HG03135 (cell line): ENCODE measurements at regions not wholly inside any gene's neighbourhood (a gene's known extent, or its start where the extent isn't known, plus 50 kb on each side); places are given as distances from the start of the nearest gene placed in this dataset.
"Not testable (repeated sequence)": the region's sequence is repeated elsewhere in the genome, so short reads cannot be mapped to it uniquely, and the experiment has no call there.

Experiments used
- ATAC-seq: cut with Tn5 transposase; IDR thresholded peaks from one replicate; pipeline ENCODE4 v1.9.1; 2021; ENCODE audit warnings: mild to moderate bottlenecking, moderate library complexity; ENCODE audit not compliant: unreplicated experiment

GRCh38 chr20:30295396-30295795, 962.1 kb upstream of the DEFB115 start:
- not testable (repeated sequence) for ATAC-seq

- not testable (repeated sequence) for ATAC-seq
Observed at GRCh38 chr20:30295967-30296366, 961.5 kb upstream of the DEFB115 start.

GRCh38 chr20:30297878-30298595, 959.4 kb upstream of the DEFB115 start:
- not testable (repeated sequence) for ATAC-seq

- ATAC-seq = not testable (repeated sequence)
Observed at GRCh38 chr20:30300220-30300642, 957.2 kb upstream of the DEFB115 start.

- not testable (repeated sequence) for ATAC-seq
Observed at GRCh38 chr20:30302786-30303185, 954.7 kb upstream of the DEFB115 start.

GRCh38 chr20:30309938-30310337, 947.5 kb upstream of the DEFB115 start:
- ATAC-seq = not testable (repeated sequence)

GRCh38 chr20:30310385-30310784, 947.1 kb upstream of the DEFB115 start:
- not testable (repeated sequence) for ATAC-seq

GRCh38 chr20:30312220-30312619, 945.2 kb upstream of the DEFB115 start:
- ATAC-seq = not testable (repeated sequence)

GRCh38 chr20:30313660-30314059, 943.8 kb upstream of the DEFB115 start:
- ATAC-seq = not testable (repeated sequence)

- ATAC-seq = not testable (repeated sequence)
Observed at GRCh38 chr20:30316063-30316462, 941.4 kb upstream of the DEFB115 start.

GRCh38 chr20:30316532-30317299, 940.7 kb upstream of the DEFB115 start:
- not testable (repeated sequence) for ATAC-seq

- ATAC-seq = not testable (repeated sequence)
Observed at GRCh38 chr20:30333744-30334143, 923.7 kb upstream of the DEFB115 start.

- ATAC-seq = not testable (repeated sequence)
Observed at GRCh38 chr20:30337556-30337955, 919.9 kb upstream of the DEFB115 start.

GRCh38 chr20:30348932-30349331, 908.5 kb upstream of the DEFB115 start:
- ATAC-seq = not testable (repeated sequence)

- ATAC-seq = not testable (repeated sequence)
Observed at GRCh38 chr20:30356854-30357467, 900.5 kb upstream of the DEFB115 start.

GRCh38 chr20:30361756-30362155, 895.7 kb upstream of the DEFB115 start:
- ATAC-seq = not testable (repeated sequence)

- not testable (repeated sequence) for ATAC-seq
Observed at GRCh38 chr20:30376430-30376766, 881.1 kb upstream of the DEFB115 start.

- peak; percentile 97 for ATAC-seq
Observed at GRCh38 chr20:30376767-30377658, 880.5 kb upstream of the DEFB115 start.

GRCh38 chr20:30378317-30378716, 879.1 kb upstream of the DEFB115 start:
- not testable (repeated sequence) for ATAC-seq

- not testable (repeated sequence) for ATAC-seq
Observed at GRCh38 chr20:30378721-30379120, 878.7 kb upstream of the DEFB115 start.
